A549 (cell line): ENCODE measurements at regions not wholly inside any gene's neighbourhood (a gene's known extent, or its start where the extent isn't known, plus 50 kb on each side); places are given as distances from the start of the nearest gene placed in this dataset.

ENCODE experiments used
- ATAC-seq, 2 experiments: fragments of 200-7000 bp in 1 of 2; fragments of >200 bp in 1 of 2; cut with Nextera tagmentation in 1 of 2; cut with Tn5 transposase in 1 of 2; 3 replicates each; pipeline versions ENCODE4 v1.8.0 to v1.9.1; 2018 to 2020; ENCODE audit warnings: mild to moderate bottlenecking in 1 of 2, moderate library complexity in 1 of 2
- CTCF ChIA-PET: fragments of 300-600 bp; sonication (Branson Sonifier 250); formaldehyde crosslinking; extraction: SDS; loops from one replicate; lab custom pipeline; 2021; ENCODE audit warnings: antibody characterized with exemption, inconsistent platforms; lab: Yijun Ruan, JAX
- POLR2A ChIA-PET: fragments of 350-600 bp; formaldehyde crosslinking; extraction: SDS; loops from one replicate; lab custom pipeline; 2021; ENCODE audit warnings: antibody characterized with exemption, inconsistent platforms; lab: Yijun Ruan, JAX
- DNase-seq, 2 experiments: peaks; one replicate each; pipeline versions ENCODE4 v3.0.0 to v3.0.0-alpha.2; 2011 to 2016; ENCODE audit warnings: low read depth in 1 of 2, low spot score in 1 of 2
- FAIRE-seq: peaks from 2 replicates; lab custom pipeline; 2011; peaks lifted over from hg19 to GRCh38; lab: Jason Lieb, UNC
- H3K27ac ChIP-seq, 2 experiments: fragments of >200 bp; sonication (Bioruptor Twin); formaldehyde crosslinking; 3 replicates each; pipeline ENCODE4 v1.5.1; 2016 to 2017
- H3K4me1 ChIP-seq: fragments of >200 bp; sonication (Bioruptor Twin); formaldehyde crosslinking; 3 replicates; pipeline ENCODE4 v1.6.1; 2016
- H3K4me2 ChIP-seq: fragments of >200 bp; sonication (Bioruptor Twin); formaldehyde crosslinking; 3 replicates; pipeline ENCODE4 v1.6.1; 2016
- H3K4me3 ChIP-seq: fragments of >200 bp; sonication (Bioruptor Twin); formaldehyde crosslinking; 3 replicates; pipeline ENCODE4 v1.5.1; 2016
- H3K9me3 ChIP-seq: fragments of >200 bp; sonication (Bioruptor Twin); formaldehyde crosslinking; 3 replicates; pipeline ENCODE4 v1.6.1; 2016
- CEBPB ChIP-seq, 2 experiments: fragments of >200 bp in 1 of 2; sonication (Bioruptor Twin) in 1 of 2; formaldehyde crosslinking in 1 of 2; IDR thresholded peaks; 2 replicates each; pipeline ENCODE4 v1.6.1; 2012 to 2016
- CHD2 ChIP-seq: fragments of 150-350 bp; IDR thresholded peaks from 2 replicates; pipeline ENCODE4 v1.6.1; 2014; ENCODE audit warnings: low read length; ENCODE audit not compliant: partially characterized antibody
- CHD4 ChIP-seq: fragments of 200-600 bp; sonication (generic); IDR thresholded peaks from 2 replicates; pipeline ENCODE4 v1.6.1; 2016; ENCODE audit warnings: antibody characterized with exemption, mild to moderate bottlenecking, borderline replicate concordance
- FOSB ChIP-seq: fragments of 250-450 bp; sonication (Bioruptor Pico); IDR thresholded peaks from 2 replicates; pipeline ENCODE4 v1.5.0; 2020; ENCODE audit warnings: mild to moderate bottlenecking, moderate library complexity
- FOSL2 ChIP-seq, 2 experiments: fragments of 450-650 bp in 1 of 2; fragments of >200 bp in 1 of 2; sonication (Bioruptor Twin) in 1 of 2; formaldehyde crosslinking; IDR thresholded peaks; 2 replicates each; pipeline versions ENCODE4 v1.5.0 to v1.6.1; 2016 to 2020; ENCODE audit warnings: mild to moderate bottlenecking in 1 of 2, moderate library complexity in 1 of 2
- FOXS1 ChIP-seq: fragments of 250-450 bp; sonication (Bioruptor Pico); IDR thresholded peaks from 2 replicates; pipeline ENCODE4 v1.5.0; 2020; ENCODE audit warnings: mild to moderate bottlenecking, moderate library complexity
- HDAC2 ChIP-seq: fragments of 200-600 bp; sonication (generic); IDR thresholded peaks from 2 replicates; pipeline ENCODE4 v1.6.1; 2016
- HEYL ChIP-seq: fragments of 250-450 bp; sonication (Bioruptor Pico); IDR thresholded peaks from 2 replicates; pipeline ENCODE4 v1.8.0; 2021; ENCODE audit warnings: mild to moderate bottlenecking, moderate library complexity
- HOXA7 ChIP-seq: fragments of 250-450 bp; sonication (Bioruptor Pico); IDR thresholded peaks from 2 replicates; pipeline ENCODE4 v1.5.0; 2020; ENCODE audit warnings: mild to moderate bottlenecking, moderate library complexity
- HOXB5 ChIP-seq: fragments of 250-450 bp; sonication (Bioruptor Pico); IDR thresholded peaks from 2 replicates; pipeline ENCODE4 v1.5.0; 2020; ENCODE audit warnings: mild to moderate bottlenecking, moderate library complexity
- KDM5A ChIP-seq: fragments of 200-600 bp; sonication (generic); IDR thresholded peaks from 2 replicates; pipeline ENCODE4 v1.6.1; 2016; ENCODE audit warnings: antibody characterized with exemption, mild to moderate bottlenecking
- NFE2L2 ChIP-seq: fragments of 150-350 bp; conservative IDR thresholded peaks from 2 replicates; pipeline ENCODE4 v1.6.1; 2014; ENCODE audit warnings: low read length
- NR3C1 ChIP-seq: fragments of >200 bp; sonication (Bioruptor Twin); formaldehyde crosslinking; IDR thresholded peaks from 3 replicates; pipeline ENCODE4 v1.6.1; 2017
- PBX3 ChIP-seq: IDR thresholded peaks from 2 replicates; pipeline ENCODE4 v1.6.1; 2012
- PHF8 ChIP-seq: fragments of 200-600 bp; sonication (generic); IDR thresholded peaks from 2 replicates; pipeline ENCODE4 v1.6.1; 2016; ENCODE audit warnings: low read depth, mild to moderate bottlenecking, antibody characterized with exemption, moderate library complexity, borderline replicate concordance
- RAD21 ChIP-seq, 2 experiments: fragments of >200 bp in 1 of 2; sonication (Bioruptor Twin) in 1 of 2; formaldehyde crosslinking in 1 of 2; IDR thresholded peaks in 1 of 2; conservative IDR thresholded peaks in 1 of 2; 2 replicates in 1 of 2; 3 replicates in 1 of 2; pipeline ENCODE4 v1.6.1; 2012 to 2018; ENCODE audit warnings: inconsistent platforms in 1 of 2
- SMC3 ChIP-seq: fragments of >200 bp; sonication (Bioruptor Twin); formaldehyde crosslinking; IDR thresholded peaks from 3 replicates; pipeline ENCODE4 v1.6.1; 2018; ENCODE audit warnings: inconsistent platforms
- SREBF2 ChIP-seq: fragments of 450-650 bp; IDR thresholded peaks from 2 replicates; pipeline ENCODE4 v1.6.1; 2014; ENCODE audit warnings: mild to moderate bottlenecking, moderate library complexity
- TFCP2L1 ChIP-seq: fragments of 250-450 bp; sonication (Bioruptor Pico); IDR thresholded peaks from 2 replicates; pipeline ENCODE4 v1.5.0; 2021; ENCODE audit warnings: mild to moderate bottlenecking
- TP53 ChIP-seq: fragments of 250-450 bp; sonication (Bioruptor Pico); IDR thresholded peaks from 2 replicates; pipeline ENCODE4 v1.5.0; 2021; ENCODE audit warnings: mild to moderate bottlenecking, moderate library complexity
- USF2 ChIP-seq: fragments of 450-650 bp; IDR thresholded peaks from 2 replicates; pipeline ENCODE4 v1.6.1; 2014; ENCODE audit warnings: antibody characterized with exemption
- ZFP36 ChIP-seq: fragments of 450-650 bp; IDR thresholded peaks from 2 replicates; pipeline ENCODE4 v1.6.1; 2014; ENCODE audit warnings: borderline replicate concordance; ENCODE audit not compliant: partially characterized antibody
- ZNF302 ChIP-seq: fragments of 250-450 bp; sonication (Bioruptor Pico); IDR thresholded peaks from 2 replicates; pipeline ENCODE4 v1.9.0; 2021; ENCODE audit warnings: inconsistent platforms, mild to moderate bottlenecking, moderate library complexity
- ZSCAN20 ChIP-seq: fragments of 250-450 bp; sonication (Bioruptor Pico); IDR thresholded peaks from 2 replicates; pipeline ENCODE4 v1.8.0; 2022; ENCODE audit warnings: mild to moderate bottlenecking, moderate library complexity
- WGBS: methylation state at CpG from one replicate; pipeline ENCODE4 v1.1.6; 2017; ENCODE audit errors: missing lambda C conversion rate; 5-methylcytosine and 5-hydroxymethylcytosine counted together
- TF ChIP-seq, protein P1 (sequence below): IDR thresholded peaks from 2 replicates; pipeline ENCODE4 v1.6.1; 2012; ENCODE audit warnings: low read depth, borderline replicate concordance
- TF ChIP-seq, protein P2 (sequence below): fragments of 200-600 bp; sonication (generic); IDR thresholded peaks from 2 replicates; pipeline ENCODE4 v1.6.1; 2016; ENCODE audit warnings: antibody characterized with exemption, mild to moderate bottlenecking, moderate library complexity

DNA sequence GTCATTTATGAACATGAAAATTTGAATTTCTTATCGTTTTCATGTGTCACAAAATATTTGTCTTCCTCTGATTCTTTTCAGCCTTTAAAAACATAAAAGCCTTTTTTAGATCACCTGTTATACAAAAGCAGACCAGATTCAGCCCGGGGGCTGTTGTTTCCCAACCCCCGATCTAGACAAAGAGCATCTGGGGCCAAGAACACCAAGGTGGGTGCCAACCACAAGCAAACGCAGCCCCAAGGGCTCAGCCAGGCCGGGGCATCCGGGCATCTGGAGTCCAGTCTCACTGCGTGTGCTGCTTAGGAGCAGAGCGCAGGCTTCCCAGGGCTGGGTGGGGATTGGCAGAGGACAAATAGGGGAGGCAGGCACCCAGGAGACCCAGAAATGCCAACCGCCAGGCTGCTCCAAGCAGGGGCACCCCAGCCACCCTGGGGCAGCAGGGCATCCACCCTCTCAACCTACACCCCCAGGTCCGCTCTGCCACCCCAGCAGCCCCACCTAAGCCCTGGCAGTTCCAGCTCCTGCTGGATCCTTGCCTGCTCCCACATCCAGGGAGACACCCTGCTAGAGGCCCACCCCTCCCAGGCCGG, 78.0 kb downstream of the HMX1 start (continued):
- no peak for TF ChIP-seq RAD21 (conservative IDR thresholded peaks at IDR 0.05 in 1 of 2, IDR thresholded peaks at IDR 0.05 in 1 of 2)

- H3K27ac ChIP-seq = no peak overlapping the region
- CTCF ChIA-PET = no interaction called here
- H3K4me2 ChIP-seq = no peak overlapping the region
- TF ChIP-seq SMC3 (no peak), NFE2L2 (no peak), CHD2 (no peak), ZNF302 (no peak), CEBPB (IDR thresholded peaks at IDR 0.05) (no peak), NR3C1 (no peak), HEYL (CRISPR knock-in tag) (no peak), USF2 (no peak), CHD4 (no peak), FOXS1 (CRISPR knock-in tag) (no peak), HOXA7 (CRISPR knock-in tag) (no peak)
- no peaks in the 10 kb centered on the region for H3K4me1 ChIP-seq
- 49% methylated on average over 6 of the region's 10 CpGs for WGBS
- no peak overlapping the region for H3K4me3 ChIP-seq
- POLR2A ChIA-PET = no interaction called here
- H3K9me3 ChIP-seq = no peaks in the 10 kb centered on the region
- DNase-seq (no peak), ATAC-seq (no peak), FAIRE-seq (no peak)
These were observed 79.1 kb downstream of the HMX1 start for GRCh38 chr4:8792491-8792890.

DNA sequence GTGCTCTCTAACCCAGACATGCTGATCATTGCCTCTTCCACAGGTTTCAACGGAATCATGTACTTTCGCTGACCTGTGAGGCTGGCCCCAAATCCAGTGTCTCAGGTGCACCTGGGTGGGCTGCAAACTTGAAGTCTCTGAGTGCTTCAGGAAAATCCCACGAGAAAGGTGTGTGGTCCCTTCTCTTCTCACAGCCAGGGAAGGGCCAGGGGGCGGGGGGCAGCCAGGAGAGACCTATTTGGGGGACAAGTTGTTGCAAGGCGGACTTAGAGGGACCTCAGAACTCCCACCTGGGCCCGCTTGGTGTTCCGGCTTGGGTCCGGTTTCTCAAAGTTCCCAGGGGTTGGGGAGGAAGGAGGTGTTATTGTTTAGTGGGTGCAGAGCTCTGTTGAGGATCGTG, 80.0 kb downstream of the HMX1 start:
- TF ChIP-seq TP53 (no peak), FOSL2 (IDR thresholded peaks at IDR 0.05) (no peak), FOSL2 (CRISPR knock-in tag; IDR thresholded peaks at IDR 0.05) (no peak), PBX3 (no peak), CHD2 (no peak), CHD4 (no peak)
- TF ChIP-seq, protein P1, sequence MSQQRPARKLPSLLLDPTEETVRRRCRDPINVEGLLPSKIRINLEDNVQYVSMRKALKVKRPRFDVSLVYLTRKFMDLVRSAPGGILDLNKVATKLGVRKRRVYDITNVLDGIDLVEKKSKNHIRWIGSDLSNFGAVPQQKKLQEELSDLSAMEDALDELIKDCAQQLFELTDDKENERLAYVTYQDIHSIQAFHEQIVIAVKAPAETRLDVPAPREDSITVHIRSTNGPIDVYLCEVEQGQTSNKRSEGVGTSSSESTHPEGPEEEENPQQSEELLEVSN = no peak
- POLR2A ChIA-PET = no interaction called here
- Histone ChIP-seq H3K9me3 (no peaks in the 10 kb centered on the region), H3K27ac (no peak overlapping the region), H3K4me1 (no peaks in the 10 kb centered on the region), H3K4me3 (no peak overlapping the region), H3K4me2 (no peak overlapping the region)
- WGBS = 26% methylated on average over 7 of the region's 9 CpGs
- CTCF ChIA-PET = no interaction called here
- no peak for FAIRE-seq
- no peak for DNase-seq
- no peak for ATAC-seq

- DNase-seq (no peak), ATAC-seq (no peak), FAIRE-seq (no peak)
- Histone ChIP-seq H3K4me2 (no peak overlapping the region), H3K4me3 (no peak overlapping the region), H3K9me3 (no peaks in the 10 kb centered on the region), H3K4me1 (no peaks in the 10 kb centered on the region), H3K27ac (no peak overlapping the region)
- CTCF ChIA-PET = no interaction called here
- 4% methylated on average over 3 of the region's 6 CpGs for WGBS
- TF ChIP-seq HOXB5 (CRISPR knock-in tag) (no peak), ZFP36 (no peak), TFCP2L1 (CRISPR knock-in tag) (no peak), FOSB (CRISPR knock-in tag) (no peak), PHF8 (no peak), KDM5A (no peak), SREBF2 (no peak), HDAC2 (no peak), HOXA7 (CRISPR knock-in tag) (no peak), NR3C1 (no peak), ZSCAN20 (CRISPR knock-in tag) (no peak), RAD21 (conservative IDR thresholded peaks at IDR 0.05 in 1 of 2, IDR thresholded peaks at IDR 0.05 in 1 of 2) (no peak), CHD2 (no peak)
- TF ChIP-seq, protein P2, sequence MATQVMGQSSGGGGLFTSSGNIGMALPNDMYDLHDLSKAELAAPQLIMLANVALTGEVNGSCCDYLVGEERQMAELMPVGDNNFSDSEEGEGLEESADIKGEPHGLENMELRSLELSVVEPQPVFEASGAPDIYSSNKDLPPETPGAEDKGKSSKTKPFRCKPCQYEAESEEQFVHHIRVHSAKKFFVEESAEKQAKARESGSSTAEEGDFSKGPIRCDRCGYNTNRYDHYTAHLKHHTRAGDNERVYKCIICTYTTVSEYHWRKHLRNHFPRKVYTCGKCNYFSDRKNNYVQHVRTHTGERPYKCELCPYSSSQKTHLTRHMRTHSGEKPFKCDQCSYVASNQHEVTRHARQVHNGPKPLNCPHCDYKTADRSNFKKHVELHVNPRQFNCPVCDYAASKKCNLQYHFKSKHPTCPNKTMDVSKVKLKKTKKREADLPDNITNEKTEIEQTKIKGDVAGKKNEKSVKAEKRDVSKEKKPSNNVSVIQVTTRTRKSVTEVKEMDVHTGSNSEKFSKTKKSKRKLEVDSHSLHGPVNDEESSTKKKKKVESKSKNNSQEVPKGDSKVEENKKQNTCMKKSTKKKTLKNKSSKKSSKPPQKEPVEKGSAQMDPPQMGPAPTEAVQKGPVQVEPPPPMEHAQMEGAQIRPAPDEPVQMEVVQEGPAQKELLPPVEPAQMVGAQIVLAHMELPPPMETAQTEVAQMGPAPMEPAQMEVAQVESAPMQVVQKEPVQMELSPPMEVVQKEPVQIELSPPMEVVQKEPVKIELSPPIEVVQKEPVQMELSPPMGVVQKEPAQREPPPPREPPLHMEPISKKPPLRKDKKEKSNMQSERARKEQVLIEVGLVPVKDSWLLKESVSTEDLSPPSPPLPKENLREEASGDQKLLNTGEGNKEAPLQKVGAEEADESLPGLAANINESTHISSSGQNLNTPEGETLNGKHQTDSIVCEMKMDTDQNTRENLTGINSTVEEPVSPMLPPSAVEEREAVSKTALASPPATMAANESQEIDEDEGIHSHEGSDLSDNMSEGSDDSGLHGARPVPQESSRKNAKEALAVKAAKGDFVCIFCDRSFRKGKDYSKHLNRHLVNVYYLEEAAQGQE = no peak
- TF ChIP-seq, protein P1 = no peak
- POLR2A ChIA-PET = no interaction called here
These were observed 80.9 kb downstream of the HMX1 start for GRCh38 chr4:8790749-8791148.
